ENCODE measurements at regions not wholly inside any gene's neighbourhood (a gene's known extent, or its start where the extent isn't known, plus 50 kb on each side); places are given as distances from the start of the nearest gene placed in this dataset.

DNA sequence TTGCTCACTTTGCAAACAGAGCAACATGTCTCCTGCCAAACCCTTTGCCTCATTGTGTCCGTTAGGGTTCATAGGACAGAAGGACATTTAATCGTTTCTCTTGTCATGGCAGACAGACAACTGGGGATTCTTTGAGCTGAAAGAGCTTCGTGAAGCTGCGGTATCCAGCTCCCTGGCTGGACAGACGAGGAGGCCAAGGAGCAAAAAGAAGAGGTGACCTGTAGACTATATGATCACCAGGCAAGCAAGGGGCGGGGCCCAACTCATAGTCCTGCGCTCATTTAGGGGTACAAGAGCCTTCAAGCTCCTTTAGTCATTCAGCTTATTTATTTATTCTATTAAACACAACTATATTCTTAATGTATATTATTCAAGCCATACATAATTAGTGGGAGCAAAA lies 66.8 kb upstream of the VRK1 start:
- TF ChIP-seq CTCF (IDR thresholded peaks at IDR 0.05; ENCODE audit: insufficient read depth, low read depth, low read length): no peak
- no peak for TF ChIP-seq EZH2 (IDR thresholded peaks at IDR 0.05; ENCODE audit: insufficient read depth, low read length)

All from astrocyte (in vitro differentiated cells and primary cell).